Body of pancreas (tissue), 4 donors: ENCODE measurements at regions not wholly inside any gene's neighbourhood (a gene's known extent, or its start where the extent isn't known, plus 50 kb on each side); places are given as distances from the start of the nearest gene placed in this dataset.

ENCODE experiments used
- CTCF ChIP-seq, 7 experiments: fragments of 450-650 bp in 4 of 7; fragments of 200-600 bp in 3 of 7; sonication (generic) in 3 of 7; IDR thresholded peaks; one replicate each; pipeline ENCODE4 v1.5.1; 2016 to 2019; ENCODE audit warnings: antibody characterized with exemption in 7 of 7
- POLR2A ChIP-seq, 3 donors: fragments of 450-650 bp; IDR thresholded peaks; one replicate each; pipeline ENCODE4 v1.6.1; 2016; ENCODE audit warnings: antibody characterized with exemption in 3 of 3, mild to moderate bottlenecking in 2 of 3

- TF ChIP-seq CTCF (IDR thresholded peaks at IDR 0.05), result no peak
- no peak for TF ChIP-seq POLR2A (IDR thresholded peaks at IDR 0.05)
These were observed 49.9 kb upstream of the SSX2IP start for GRCh38 chr1:84740050-84740714.
